ENCODE measurements at regions not wholly inside any gene's neighbourhood (a gene's known extent, or its start where the extent isn't known, plus 50 kb on each side); places are given as distances from the start of the nearest gene placed in this dataset.

- no peak for DNase-seq
Observed at GRCh38 chr4:128524311-128524710, 236.7 kb upstream of the PGRMC2 start.

GRCh38 chr4:128521648-128522111, 234.1 kb upstream of the PGRMC2 start:
- no peak for DNase-seq

- DNase-seq, result no peak
Observed at GRCh38 chr4:128521156-128521555, 233.5 kb upstream of the PGRMC2 start.

- no peak for DNase-seq
Observed at GRCh38 chr4:128519163-128519830, 231.7 kb upstream of the PGRMC2 start.

GRCh38 chr4:128517739-128518510, 230.3 kb upstream of the PGRMC2 start:
- DNase-seq, result no peak

- DNase-seq, result no peak
Observed at GRCh38 chr4:128517096-128517738, 229.6 kb upstream of the PGRMC2 start.

- DNase-seq, result no peak
Observed at GRCh38 chr4:128516301-128516969, 228.8 kb upstream of the PGRMC2 start.

- DNase-seq, result no peak
Observed at GRCh38 chr4:128513664-128514484, 226.3 kb upstream of the PGRMC2 start.

- no peak for DNase-seq
Observed at GRCh38 chr4:128512767-128513322, 225.2 kb upstream of the PGRMC2 start.

- DNase-seq, result no peak
Observed at GRCh38 chr4:128512161-128512560, 224.5 kb upstream of the PGRMC2 start.

GRCh38 chr4:128510850-128511249, 223.2 kb upstream of the PGRMC2 start:
- no peak for DNase-seq

- no peak for DNase-seq
Observed at GRCh38 chr4:128502818-128503527, 215.4 kb upstream of the PGRMC2 start.

GRCh38 chr4:128501239-128501638, 213.6 kb upstream of the PGRMC2 start:
- DNase-seq, result no peak

GRCh38 chr4:128488055-128488705, 200.6 kb upstream of the PGRMC2 start:
- no peak for DNase-seq

- no peak for DNase-seq
Observed at GRCh38 chr4:128484896-128485295, 197.3 kb upstream of the PGRMC2 start.

GRCh38 chr4:128483816-128484215, 196.2 kb upstream of the PGRMC2 start:
- no peak for DNase-seq

GRCh38 chr4:128483041-128483440, 195.4 kb upstream of the PGRMC2 start:
- no peak for DNase-seq

- DNase-seq, result no peak
Observed at GRCh38 chr4:128481752-128482480, 194.3 kb upstream of the PGRMC2 start.

GRCh38 chr4:128480945-128481344, 193.3 kb upstream of the PGRMC2 start:
- DNase-seq, result no peak

- no peak for DNase-seq
Observed at GRCh38 chr4:128477540-128477939, 189.9 kb upstream of the PGRMC2 start.
